B cell (primary cell): ENCODE measurements at regions not wholly inside any gene's neighbourhood (a gene's known extent, or its start where the extent isn't known, plus 50 kb on each side); places are given as distances from the start of the nearest gene placed in this dataset.

Experiments
- CTCF ChIP-seq: fragments of 200-600 bp; IDR thresholded peaks from one replicate; pipeline ENCODE4 v1.8.0; 2022; ENCODE audit warnings: antibody characterized with exemption, mild to moderate bottlenecking
- EZH2 ChIP-seq: IDR thresholded peaks from 2 replicates; pipeline ENCODE4 v1.6.1; 2012; ENCODE audit warnings: borderline replicate concordance, low read depth, mild to moderate bottlenecking, moderate library complexity, low read length; ENCODE audit not compliant: insufficient read depth, poor library complexity, severe bottlenecking

- TF ChIP-seq CTCF (no peak), EZH2 (no peak)
These were observed 261.5 kb upstream of the NPSR1 start for GRCh38 chr7:34396437-34397064.
